ENCODE measurements at regions not wholly inside any gene's neighbourhood (a gene's known extent, or its start where the extent isn't known, plus 50 kb on each side); places are given as distances from the start of the nearest gene placed in this dataset.
"Not testable (repeated sequence)": the region's sequence is repeated elsewhere in the genome, so short reads cannot be mapped to it uniquely, and the experiment has no call there.

DNA sequence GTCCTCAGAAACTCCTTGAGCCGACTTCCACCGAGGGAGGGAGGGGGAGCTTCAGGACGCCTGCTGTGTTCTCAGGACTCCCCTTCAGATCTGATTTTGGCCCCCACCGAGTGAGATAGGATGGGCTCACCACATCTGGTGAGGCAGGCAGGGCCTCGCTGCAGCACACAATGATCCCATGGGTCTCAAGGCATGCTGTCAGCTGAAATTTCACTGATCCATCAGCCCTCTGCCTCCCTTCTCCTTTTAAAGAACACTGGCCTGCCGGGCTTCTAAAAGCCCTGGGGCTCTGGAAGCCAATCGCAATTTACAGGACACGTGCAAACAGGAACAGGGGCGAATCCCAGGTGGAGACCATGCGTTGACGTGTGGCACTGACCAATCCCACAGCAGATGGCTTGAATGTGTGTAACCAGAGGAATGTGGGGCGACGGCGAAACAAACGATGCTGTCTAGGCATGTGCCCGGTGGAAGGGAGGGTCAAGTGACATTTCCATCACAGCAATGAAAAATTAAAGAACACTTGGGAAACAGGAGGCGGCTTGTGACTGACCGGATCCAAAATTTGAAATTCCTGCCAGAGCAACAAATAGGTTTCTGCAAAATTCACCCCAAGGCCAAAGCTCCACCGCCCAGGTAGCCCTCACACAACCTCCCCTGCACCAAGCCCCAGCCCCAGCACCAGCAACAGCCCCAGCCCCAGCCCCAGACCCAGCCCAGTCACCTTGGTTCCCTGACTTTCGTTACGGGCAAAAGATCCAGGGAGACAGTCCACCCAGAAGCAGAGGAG lies 167.1 kb upstream of the ZNF337 start:
- H3K27ac ChIP-seq (ENCODE audit: low read depth in 1 of 2, low read length in 1 of 2), result no peak overlapping the region
- DNase-seq, result no peak

GRCh38 chr20:25862967-25863530 lies 166.4 kb upstream of the ZNF337 start:
- ATAC-seq (ENCODE audit: insufficient read depth, low FRiP score) (peak; percentile 67), DNase-seq (peak; percentile 89 to 93 (median 92))
- H3K9ac ChIP-seq (ENCODE audit: insufficient read depth in 1 of 2, low read length in 2 of 2); H3K36me3 ChIP-seq (ENCODE audit: control insufficient read depth in 4 of 4, insufficient read depth in 4 of 4, low read length in 4 of 4); H3K9me3 ChIP-seq (ENCODE audit: control insufficient read depth in 4 of 4, insufficient read depth in 3 of 4, low read length in 3 of 4); H3K27ac ChIP-seq (ENCODE audit: low read depth in 1 of 2, low read length in 1 of 2): not testable (repeated sequence)
- peaks cover 0 to 37% (median 4%) of the 10 kb centered on the region in 5 donors for H3K4me1 ChIP-seq (ENCODE audit: control insufficient read depth in 5 of 5, insufficient read depth in 5 of 5, low read length in 5 of 5)
- 1 to 2% methylated on average over 53 of the region's 53 CpGs for WGBS, 2 donors
- H3K27me3 ChIP-seq (ENCODE audit: control insufficient read depth in 3 of 3, insufficient read depth in 3 of 3, low read length in 2 of 3), result peaks cover 3 to 54% (median 40%) of the 10 kb centered on the region in 3 donors
- H3K4me3 ChIP-seq, result peak overlapping the region; percentile 19

More for the DNA sequence above, 167.1 kb upstream of the ZNF337 start:
- H3K36me3 ChIP-seq (ENCODE audit: control insufficient read depth in 4 of 4, insufficient read depth in 4 of 4, low read length in 4 of 4), result no peaks in the 10 kb centered on the region
- peaks cover 0 to 2% (median 0%) of the 10 kb centered on the region in 4 donors for H3K9me3 ChIP-seq (ENCODE audit: control insufficient read depth in 4 of 4, insufficient read depth in 3 of 4, low read length in 3 of 4)
- H3K9ac ChIP-seq (ENCODE audit: insufficient read depth in 1 of 2, low read length in 2 of 2), result no peak overlapping the region
- ATAC-seq (ENCODE audit: insufficient read depth, low FRiP score), result no peak
- peaks cover 0 to 44% (median 4%) of the 10 kb centered on the region in 5 donors for H3K4me1 ChIP-seq (ENCODE audit: control insufficient read depth in 5 of 5, insufficient read depth in 5 of 5, low read length in 5 of 5)
- no peak for TF ChIP-seq CTCF (IDR thresholded peaks at IDR 0.05; ENCODE audit: control extremely low read depth, extremely low read depth)
- H3K27me3 ChIP-seq (ENCODE audit: control insufficient read depth in 3 of 3, insufficient read depth in 3 of 3, low read length in 2 of 3), result peaks cover 2 to 48% (median 42%) of the 10 kb centered on the region in 3 donors
- peak overlapping the region; percentile 19 for H3K4me3 ChIP-seq
- WGBS, 2 donors, result 28 to 32% methylated on average over 21 of the region's 21 CpGs

DNA sequence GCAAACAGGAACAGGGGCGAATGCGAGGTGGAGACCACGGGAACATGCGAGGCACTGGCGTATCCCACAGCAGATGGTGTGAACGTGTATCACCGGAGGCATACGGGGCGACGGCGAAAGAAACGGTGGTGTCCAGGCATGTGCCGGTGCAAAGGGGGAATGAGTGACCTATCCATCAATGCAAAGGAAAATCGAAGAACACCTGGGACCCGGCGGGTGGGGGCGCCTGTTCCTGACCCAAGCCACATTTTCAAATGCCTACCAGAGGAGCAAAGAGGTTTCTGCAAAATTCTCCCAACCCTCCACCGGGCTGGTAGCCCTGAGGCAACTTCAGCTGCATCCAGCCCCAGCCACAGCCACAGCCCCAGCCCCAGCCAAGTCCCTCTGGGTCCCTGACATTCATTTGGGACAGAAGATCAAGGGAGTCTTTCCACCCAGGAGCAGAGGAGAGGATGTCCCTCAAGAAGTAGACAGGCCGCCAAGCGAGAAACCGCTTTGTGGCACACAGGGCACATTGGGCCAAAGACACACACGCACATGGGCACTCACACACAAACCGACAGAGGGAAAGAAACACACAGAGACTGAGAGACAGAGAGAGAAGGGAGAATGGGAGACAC lies 164.0 kb upstream of the ZNF337 start:
- H3K36me3 ChIP-seq (ENCODE audit: control insufficient read depth in 4 of 4, insufficient read depth in 4 of 4, low read length in 4 of 4), result no peaks in the 10 kb centered on the region
- TF ChIP-seq CTCF (IDR thresholded peaks at IDR 0.05; ENCODE audit: control extremely low read depth, extremely low read depth), result no peak
- H3K27ac ChIP-seq (ENCODE audit: low read depth in 1 of 2, low read length in 1 of 2), result no peak overlapping the region
- ATAC-seq (ENCODE audit: insufficient read depth, low FRiP score), result no peak
- WGBS, 2 donors, result 49 to 50% methylated on average over 23 of the region's 23 CpGs
- H3K4me3 ChIP-seq, result no peak overlapping the region
- peaks cover 0 to 32% (median 4%) of the 10 kb centered on the region in 5 donors for H3K4me1 ChIP-seq (ENCODE audit: control insufficient read depth in 5 of 5, insufficient read depth in 5 of 5, low read length in 5 of 5)
- H3K27me3 ChIP-seq (ENCODE audit: control insufficient read depth in 3 of 3, insufficient read depth in 3 of 3, low read length in 2 of 3), result peaks cover 3 to 43% (median 37%) of the 10 kb centered on the region in 3 donors
- H3K9ac ChIP-seq (ENCODE audit: insufficient read depth in 1 of 2, low read length in 2 of 2), result no peak overlapping the region
- DNase-seq, result no peak
- H3K9me3 ChIP-seq (ENCODE audit: control insufficient read depth in 4 of 4, insufficient read depth in 3 of 4, low read length in 3 of 4), result peaks cover 0 to 5% (median 0%) of the 10 kb centered on the region in 4 donors
